Dendritic cell treated with granulocyte-macrophage colony-stimulating factor and Interleukin-4, amounts not matched to agents 40 ng/mL and 50 ng/mL, for 4 days (primary cell): ENCODE measurements at regions not wholly inside any gene's neighbourhood (a gene's known extent, or its start where the extent isn't known, plus 50 kb on each side); places are given as distances from the start of the nearest gene placed in this dataset.

ENCODE experiments used
- H3K27ac Mint-ChIP-seq: one replicate; pipeline ENCODE4 v1.8.0; 2022; ENCODE audit warnings: mild to moderate bottlenecking, mixed read lengths
- H3K27me3 Mint-ChIP-seq: one replicate; pipeline ENCODE4 v1.8.0; 2022; ENCODE audit warnings: mild to moderate bottlenecking, mixed read lengths
- H3K36me3 Mint-ChIP-seq: one replicate; pipeline ENCODE4 v1.8.0; 2022; ENCODE audit warnings: low read depth, mixed read lengths
- H3K4me1 Mint-ChIP-seq: one replicate; pipeline ENCODE4 v1.8.0; 2022; ENCODE audit warnings: low read depth, mixed read lengths
- H3K4me3 Mint-ChIP-seq: one replicate; pipeline ENCODE4 v1.8.0; 2022; ENCODE audit warnings: mild to moderate bottlenecking, moderate library complexity, mixed read lengths
- H3K9me3 Mint-ChIP-seq: one replicate; pipeline ENCODE4 v1.8.0; 2022; ENCODE audit warnings: mixed read lengths
- intact Hi-C: fragments of 100-400 bp; cut with micrococcal nuclease; formaldehyde crosslinking; loops from one replicate; pipeline ENCODE4 v1.15.0; 2022

- intact Hi-C loops = no loop called here
- Mint-ChIP-seq H3K27me3 (no peaks in the 10 kb centered on the region), H3K4me1 (no peaks in the 10 kb centered on the region), H3K36me3 (no peaks in the 10 kb centered on the region), H3K27ac (no peak overlapping the region), H3K9me3 (no peaks in the 10 kb centered on the region), H3K4me3 (no peak overlapping the region)
Observed at GRCh38 chr15:93553167-93553935, 464.3 kb upstream of the RGMA start.

- no peaks in the 10 kb centered on the region for H3K4me1 Mint-ChIP-seq
- intact Hi-C loops = no loop called here
- H3K36me3 Mint-ChIP-seq = no peaks in the 10 kb centered on the region
- no peaks in the 10 kb centered on the region for H3K27me3 Mint-ChIP-seq
- no peak overlapping the region for H3K27ac Mint-ChIP-seq
- H3K4me3 Mint-ChIP-seq = no peak overlapping the region
- H3K9me3 Mint-ChIP-seq = peaks cover 19% of the 10 kb centered on the region
Observed at GRCh38 chr15:93543093-93543492, 454.1 kb upstream of the RGMA start.

GRCh38 chr15:93527374-93528050 is 438.5 kb upstream of the RGMA start:
- intact Hi-C loops = no loop called here
- no peaks in the 10 kb centered on the region for H3K9me3 Mint-ChIP-seq
- H3K4me1 Mint-ChIP-seq = no peaks in the 10 kb centered on the region
- no peaks in the 10 kb centered on the region for H3K36me3 Mint-ChIP-seq
- no peaks in the 10 kb centered on the region for H3K27me3 Mint-ChIP-seq
- no peak overlapping the region for H3K27ac Mint-ChIP-seq
- no peak overlapping the region for H3K4me3 Mint-ChIP-seq

GRCh38 chr15:93524432-93524831 is 435.4 kb upstream of the RGMA start:
- Mint-ChIP-seq H3K9me3 (no peaks in the 10 kb centered on the region), H3K27ac (no peak overlapping the region), H3K4me1 (no peaks in the 10 kb centered on the region), H3K4me3 (no peak overlapping the region), H3K27me3 (peaks cover 2% of the 10 kb centered on the region), H3K36me3 (no peaks in the 10 kb centered on the region)
- intact Hi-C loops = no loop called here

GRCh38 chr15:93523481-93523880 is 434.5 kb upstream of the RGMA start:
- no peak overlapping the region for H3K4me3 Mint-ChIP-seq
- no peaks in the 10 kb centered on the region for H3K36me3 Mint-ChIP-seq
- peaks cover 2% of the 10 kb centered on the region for H3K27me3 Mint-ChIP-seq
- no peaks in the 10 kb centered on the region for H3K9me3 Mint-ChIP-seq
- no peak overlapping the region for H3K27ac Mint-ChIP-seq
- no peaks in the 10 kb centered on the region for H3K4me1 Mint-ChIP-seq
- intact Hi-C loops = no loop called here

GRCh38 chr15:93520206-93520605 is 431.2 kb upstream of the RGMA start:
- Mint-ChIP-seq H3K9me3 (no peaks in the 10 kb centered on the region), H3K4me3 (no peak overlapping the region), H3K4me1 (no peaks in the 10 kb centered on the region), H3K36me3 (no peaks in the 10 kb centered on the region), H3K27ac (no peak overlapping the region), H3K27me3 (peaks cover 3% of the 10 kb centered on the region)
- intact Hi-C loops = no loop called here

GRCh38 chr15:93519599-93519998 is 430.6 kb upstream of the RGMA start:
- Mint-ChIP-seq H3K9me3 (no peaks in the 10 kb centered on the region), H3K27ac (no peak overlapping the region)
- intact Hi-C loops = no loop called here

GRCh38 chr15:93517176-93517575 is 428.2 kb upstream of the RGMA start:
- intact Hi-C loops = no loop called here

More at GRCh38 chr15:93519599-93519998, 430.6 kb upstream of the RGMA start:
- Mint-ChIP-seq H3K4me1 (no peaks in the 10 kb centered on the region), H3K36me3 (no peaks in the 10 kb centered on the region), H3K4me3 (no peak overlapping the region), H3K27me3 (peaks cover 3% of the 10 kb centered on the region)

GRCh38 chr15:93515256-93516051 is 426.4 kb upstream of the RGMA start:
- H3K4me1 Mint-ChIP-seq = no peaks in the 10 kb centered on the region
- no peak overlapping the region for H3K4me3 Mint-ChIP-seq
- intact Hi-C loops = no loop called here
- peaks cover 3% of the 10 kb centered on the region for H3K27me3 Mint-ChIP-seq
- H3K27ac Mint-ChIP-seq = no peak overlapping the region
- H3K36me3 Mint-ChIP-seq = no peaks in the 10 kb centered on the region
- H3K9me3 Mint-ChIP-seq = no peaks in the 10 kb centered on the region

More at GRCh38 chr15:93517176-93517575, 428.2 kb upstream of the RGMA start:
- H3K4me3 Mint-ChIP-seq = no peak overlapping the region
- no peaks in the 10 kb centered on the region for H3K4me1 Mint-ChIP-seq
- H3K36me3 Mint-ChIP-seq = no peaks in the 10 kb centered on the region
- no peaks in the 10 kb centered on the region for H3K9me3 Mint-ChIP-seq
- peaks cover 1% of the 10 kb centered on the region for H3K27me3 Mint-ChIP-seq
- H3K27ac Mint-ChIP-seq = no peak overlapping the region

- intact Hi-C loops = no loop called here
- Mint-ChIP-seq H3K27me3 (no peaks in the 10 kb centered on the region), H3K36me3 (no peaks in the 10 kb centered on the region), H3K27ac (no peak overlapping the region), H3K4me3 (no peak overlapping the region), H3K9me3 (no peaks in the 10 kb centered on the region), H3K4me1 (no peaks in the 10 kb centered on the region)
Observed at GRCh38 chr15:93506646-93507045, 417.6 kb upstream of the RGMA start.

- H3K4me3 Mint-ChIP-seq = no peak overlapping the region
- H3K4me1 Mint-ChIP-seq = no peaks in the 10 kb centered on the region
- H3K36me3 Mint-ChIP-seq = no peaks in the 10 kb centered on the region
- no peaks in the 10 kb centered on the region for H3K27me3 Mint-ChIP-seq
- H3K27ac Mint-ChIP-seq = no peak overlapping the region
- H3K9me3 Mint-ChIP-seq = no peaks in the 10 kb centered on the region
- intact Hi-C loops = no loop called here
Observed at GRCh38 chr15:93505506-93505905, 416.5 kb upstream of the RGMA start.

- H3K9me3 Mint-ChIP-seq = no peaks in the 10 kb centered on the region
- intact Hi-C loops = no loop called here
- H3K27ac Mint-ChIP-seq = no peak overlapping the region
- H3K36me3 Mint-ChIP-seq = no peaks in the 10 kb centered on the region
- H3K27me3 Mint-ChIP-seq = no peaks in the 10 kb centered on the region
- no peak overlapping the region for H3K4me3 Mint-ChIP-seq
- no peaks in the 10 kb centered on the region for H3K4me1 Mint-ChIP-seq
Observed at GRCh38 chr15:93501946-93502345, 412.9 kb upstream of the RGMA start.

- Mint-ChIP-seq H3K36me3 (no peaks in the 10 kb centered on the region), H3K4me3 (no peak overlapping the region), H3K4me1 (no peaks in the 10 kb centered on the region), H3K27me3 (no peaks in the 10 kb centered on the region), H3K27ac (no peak overlapping the region), H3K9me3 (no peaks in the 10 kb centered on the region)
- intact Hi-C loops = no loop called here
Observed at GRCh38 chr15:93500155-93500554, 411.1 kb upstream of the RGMA start.

GRCh38 chr15:93497291-93497690 is 408.3 kb upstream of the RGMA start:
- Mint-ChIP-seq H3K27ac (no peak overlapping the region), H3K36me3 (no peaks in the 10 kb centered on the region), H3K4me1 (no peaks in the 10 kb centered on the region), H3K27me3 (no peaks in the 10 kb centered on the region), H3K9me3 (no peaks in the 10 kb centered on the region), H3K4me3 (no peak overlapping the region)
- intact Hi-C loops = no loop called here
